Breast epithelium (tissue), 4 donors: ENCODE measurements at regions not wholly inside any gene's neighbourhood (a gene's known extent, or its start where the extent isn't known, plus 50 kb on each side); places are given as distances from the start of the nearest gene placed in this dataset.

Experiments
- DNase-seq, 2 donors: peaks; one replicate each; pipeline ENCODE4 v3.0.0-alpha.2; 2019; ENCODE audit warnings: low spot score in 2 of 2
- H3K27ac ChIP-seq, 2 donors: fragments of 200-600 bp; sonication (generic) in 1 of 2; one replicate each; pipeline ENCODE4 v1.5.1; 2016 to 2019; ENCODE audit warnings: mild to moderate bottlenecking in 1 of 2
- H3K27me3 ChIP-seq, 2 donors: fragments of 200-600 bp; sonication (generic) in 1 of 2; one replicate each; pipeline versions ENCODE4 v1.5.1 to v1.6.0; 2017 to 2019; ENCODE audit warnings: control low read depth in 1 of 2, mild to moderate bottlenecking in 1 of 2
- H3K36me3 ChIP-seq: fragments of 200-600 bp; one replicate; pipeline ENCODE4 v1.5.1; 2019
- H3K4me1 ChIP-seq, 2 donors: fragments of 200-600 bp; sonication (generic); one replicate each; pipeline ENCODE4 v1.5.1; 2016 to 2019; ENCODE audit warnings: control low read depth in 1 of 2
- H3K4me3 ChIP-seq, 3 donors: fragments of 200-600 bp; sonication (generic); 1 replicate in 2 of 3; 2 replicates in 1 of 3; pipeline ENCODE4 v1.5.1; 2016 to 2019; ENCODE audit warnings: mild to moderate bottlenecking in 3 of 3, moderate library complexity in 2 of 3
- H3K9me3 ChIP-seq, 2 donors: fragments of 200-600 bp; sonication (generic) in 1 of 2; one replicate each; pipeline ENCODE4 v1.5.1; 2016 to 2019; ENCODE audit warnings: control low read depth in 1 of 2
- POLR2A ChIP-seq: fragments of 450-650 bp; IDR thresholded peaks from one replicate; pipeline ENCODE4 v1.6.1; 2016; ENCODE audit warnings: antibody characterized with exemption, mild to moderate bottlenecking, moderate library complexity
- POLR2AphosphoS5 ChIP-seq, 3 donors: sonication (generic); formaldehyde crosslinking; IDR thresholded peaks; one replicate each; pipeline ENCODE4 v1.6.1; 2017; ENCODE audit warnings: antibody characterized with exemption in 3 of 3
- intact Hi-C: fragments of 100-400 bp; cut with DNase I; formaldehyde crosslinking; loops from one replicate; pipeline ENCODE4 v1.15.1; 2023; ENCODE audit warnings: low total_unique reads
- TF ChIP-seq, protein P1 (sequence below), 3 donors: fragments of 450-650 bp; IDR thresholded peaks; one replicate each; pipeline ENCODE4 v1.5.1; 2016 to 2017; ENCODE audit warnings: antibody characterized with exemption in 3 of 3, mild to moderate bottlenecking in 3 of 3, moderate library complexity in 3 of 3

DNA sequence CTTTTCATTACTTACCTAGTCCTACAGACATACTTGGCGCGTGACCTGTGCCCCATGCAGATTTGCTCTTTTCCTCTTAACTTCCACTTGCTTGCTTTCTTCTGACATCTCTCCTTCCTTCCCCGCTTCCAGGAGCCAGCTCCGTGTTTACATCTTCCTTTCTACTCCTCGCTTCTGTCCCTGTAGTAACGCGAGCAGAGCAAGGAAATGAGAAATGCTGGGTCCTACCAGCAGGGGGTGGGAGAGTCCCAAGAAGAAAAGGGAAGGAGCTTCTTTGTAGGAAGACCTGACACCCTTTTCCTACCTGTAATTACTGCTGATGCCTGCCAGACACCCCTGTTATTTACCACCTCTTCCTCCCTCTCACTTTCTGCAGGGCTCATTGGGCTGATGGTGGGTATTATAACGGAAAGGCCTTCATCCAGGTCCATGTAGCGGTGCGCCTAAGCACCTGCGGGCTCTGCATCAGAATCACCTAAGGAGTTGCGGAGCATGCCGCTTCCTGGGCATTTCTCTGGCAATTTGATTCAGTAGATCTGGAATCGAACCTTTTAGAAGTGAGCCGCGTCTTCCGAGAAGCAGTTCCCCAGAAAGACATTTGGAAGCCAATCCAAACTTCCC lies 1260.8 kb upstream of the WWC1 start:
- Histone ChIP-seq H3K27ac (no peak overlapping the region), H3K4me3 (no peak overlapping the region), H3K36me3 (no peaks in the 10 kb centered on the region), H3K9me3 (no peaks in the 10 kb centered on the region), H3K4me1 (no peaks in the 10 kb centered on the region), H3K27me3 (no peaks in the 10 kb centered on the region)
- no peak for DNase-seq
- no peak for TF ChIP-seq POLR2A
- TF ChIP-seq, protein P1, sequence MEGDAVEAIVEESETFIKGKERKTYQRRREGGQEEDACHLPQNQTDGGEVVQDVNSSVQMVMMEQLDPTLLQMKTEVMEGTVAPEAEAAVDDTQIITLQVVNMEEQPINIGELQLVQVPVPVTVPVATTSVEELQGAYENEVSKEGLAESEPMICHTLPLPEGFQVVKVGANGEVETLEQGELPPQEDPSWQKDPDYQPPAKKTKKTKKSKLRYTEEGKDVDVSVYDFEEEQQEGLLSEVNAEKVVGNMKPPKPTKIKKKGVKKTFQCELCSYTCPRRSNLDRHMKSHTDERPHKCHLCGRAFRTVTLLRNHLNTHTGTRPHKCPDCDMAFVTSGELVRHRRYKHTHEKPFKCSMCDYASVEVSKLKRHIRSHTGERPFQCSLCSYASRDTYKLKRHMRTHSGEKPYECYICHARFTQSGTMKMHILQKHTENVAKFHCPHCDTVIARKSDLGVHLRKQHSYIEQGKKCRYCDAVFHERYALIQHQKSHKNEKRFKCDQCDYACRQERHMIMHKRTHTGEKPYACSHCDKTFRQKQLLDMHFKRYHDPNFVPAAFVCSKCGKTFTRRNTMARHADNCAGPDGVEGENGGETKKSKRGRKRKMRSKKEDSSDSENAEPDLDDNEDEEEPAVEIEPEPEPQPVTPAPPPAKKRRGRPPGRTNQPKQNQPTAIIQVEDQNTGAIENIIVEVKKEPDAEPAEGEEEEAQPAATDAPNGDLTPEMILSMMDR (IDR thresholded peaks at IDR 0.05), result no peak
- intact Hi-C loops, result no loop called here

DNA sequence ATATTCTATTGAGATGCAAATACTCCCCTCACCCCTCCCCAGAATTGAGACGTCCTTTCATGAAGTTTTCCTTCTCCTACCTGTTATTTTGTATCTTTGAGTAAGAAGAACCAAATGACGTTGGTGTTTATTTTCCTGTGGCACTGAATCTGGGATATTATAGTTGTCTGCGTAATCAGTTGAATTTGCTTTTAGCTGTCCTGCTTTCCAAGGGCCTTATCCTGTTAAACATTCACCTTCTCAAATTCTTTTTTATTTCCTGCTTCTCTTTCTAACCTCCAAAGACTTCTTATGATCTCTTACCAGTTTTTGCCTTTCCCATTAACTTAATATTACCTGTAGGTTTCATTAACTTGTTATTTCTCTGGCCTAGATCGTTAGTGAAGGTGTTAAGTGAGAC lies 1254.9 kb upstream of the WWC1 start:
- Histone ChIP-seq H3K27ac (no peak overlapping the region), H3K4me3 (no peak overlapping the region), H3K27me3 (no peaks in the 10 kb centered on the region), H3K36me3 (no peaks in the 10 kb centered on the region), H3K9me3 (no peaks in the 10 kb centered on the region), H3K4me1 (no peaks in the 10 kb centered on the region)
- TF ChIP-seq POLR2AphosphoS5 (IDR thresholded peaks at IDR 0.05), result no peak
- TF ChIP-seq, protein P1 (IDR thresholded peaks at IDR 0.05), result no peak
- no peak for TF ChIP-seq POLR2A
- DNase-seq, result no peak
- intact Hi-C loops, result no loop called here

DNA sequence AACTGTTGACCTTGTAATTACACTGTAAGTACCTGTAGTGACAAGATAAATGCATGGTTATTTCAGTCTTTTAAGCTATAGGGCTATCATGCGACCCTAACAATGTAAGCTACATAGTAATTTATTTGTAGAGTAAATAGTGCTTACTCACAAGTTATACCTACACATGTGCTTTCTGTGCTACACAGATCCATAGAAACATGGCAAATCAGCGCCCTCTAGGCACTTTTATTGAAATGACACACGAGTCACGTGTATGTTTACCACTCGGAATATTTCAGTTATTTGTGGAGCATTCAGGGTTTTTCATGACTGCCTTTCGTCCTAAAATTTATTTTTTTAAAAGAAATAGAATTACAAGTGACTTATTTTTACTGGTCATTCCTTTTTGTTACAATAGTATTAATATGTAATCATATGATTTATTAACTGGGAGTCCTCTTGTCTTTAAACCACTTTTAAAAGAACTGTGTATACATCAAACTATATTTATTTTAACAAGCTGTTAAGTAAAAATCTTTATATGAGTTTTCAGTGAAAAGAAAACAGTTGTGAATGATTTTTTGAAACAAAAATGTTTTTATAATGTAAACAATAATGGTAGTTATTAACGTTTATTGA lies 1242.3 kb upstream of the WWC1 start:
- Histone ChIP-seq H3K4me3 (no peak overlapping the region), H3K36me3 (no peaks in the 10 kb centered on the region), H3K4me1 (no peaks in the 10 kb centered on the region), H3K27ac (no peak overlapping the region), H3K9me3 (no peaks in the 10 kb centered on the region), H3K27me3 (peaks cover 0 to 2% of the 10 kb centered on the region in 2 donors)
- DNase-seq, result no peak
- TF ChIP-seq, protein P1 (IDR thresholded peaks at IDR 0.05), result peak in 2 of 3 donors; percentile 9 to 47
- TF ChIP-seq POLR2AphosphoS5 (IDR thresholded peaks at IDR 0.05), result no peak
- intact Hi-C loops, result no loop called here

DNA sequence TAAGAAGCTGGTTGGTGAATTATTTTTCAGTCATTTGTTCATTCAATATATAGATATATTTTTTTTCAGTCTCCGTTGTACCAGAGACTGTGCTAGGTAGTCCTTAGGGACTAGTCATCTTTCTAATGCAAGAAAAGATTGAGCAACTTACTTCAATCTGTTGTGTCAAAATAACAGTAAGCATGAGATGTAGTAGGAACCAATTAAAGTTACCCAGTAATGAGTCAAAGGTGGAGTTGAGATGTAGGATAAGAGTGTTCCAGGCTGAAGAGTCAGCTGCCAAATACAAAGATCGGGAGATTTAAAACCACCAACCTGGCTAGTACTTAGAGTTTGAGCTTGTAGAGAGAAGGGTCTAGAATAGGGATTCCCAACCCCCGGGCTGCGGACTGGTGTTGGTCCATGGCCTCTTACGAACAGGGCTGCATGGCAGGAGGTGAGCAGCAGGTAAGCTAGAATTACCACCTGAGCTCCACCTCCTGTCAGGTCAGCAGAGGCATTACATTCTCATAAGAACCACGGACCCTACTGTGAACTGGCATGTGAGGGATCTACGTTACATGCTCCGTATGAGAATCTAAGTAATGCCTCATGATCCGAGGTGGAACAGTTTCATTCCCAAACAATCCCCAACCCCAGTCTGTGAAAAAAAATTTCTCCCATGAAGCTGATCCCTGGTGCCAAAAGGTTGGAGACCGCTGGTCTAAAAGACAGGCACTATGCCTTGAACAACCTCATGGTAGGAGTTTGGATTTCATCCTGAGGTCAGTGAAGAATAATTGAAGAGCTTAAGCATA lies 1241.5 kb upstream of the WWC1 start:
- TF ChIP-seq POLR2AphosphoS5 (IDR thresholded peaks at IDR 0.05) (no peak), POLR2A (no peak)
- TF ChIP-seq, protein P1 (IDR thresholded peaks at IDR 0.05), result no peak
- Histone ChIP-seq H3K4me1 (no peaks in the 10 kb centered on the region), H3K36me3 (no peaks in the 10 kb centered on the region), H3K4me3 (no peak overlapping the region), H3K27me3 (no peaks in the 10 kb centered on the region), H3K9me3 (no peaks in the 10 kb centered on the region), H3K27ac (no peak overlapping the region)
- no peak for DNase-seq
- intact Hi-C loops, result no loop called here
